ENCODE measurements at regions not wholly inside any gene's neighbourhood (a gene's known extent, or its start where the extent isn't known, plus 50 kb on each side); places are given as distances from the start of the nearest gene placed in this dataset.

DNA sequence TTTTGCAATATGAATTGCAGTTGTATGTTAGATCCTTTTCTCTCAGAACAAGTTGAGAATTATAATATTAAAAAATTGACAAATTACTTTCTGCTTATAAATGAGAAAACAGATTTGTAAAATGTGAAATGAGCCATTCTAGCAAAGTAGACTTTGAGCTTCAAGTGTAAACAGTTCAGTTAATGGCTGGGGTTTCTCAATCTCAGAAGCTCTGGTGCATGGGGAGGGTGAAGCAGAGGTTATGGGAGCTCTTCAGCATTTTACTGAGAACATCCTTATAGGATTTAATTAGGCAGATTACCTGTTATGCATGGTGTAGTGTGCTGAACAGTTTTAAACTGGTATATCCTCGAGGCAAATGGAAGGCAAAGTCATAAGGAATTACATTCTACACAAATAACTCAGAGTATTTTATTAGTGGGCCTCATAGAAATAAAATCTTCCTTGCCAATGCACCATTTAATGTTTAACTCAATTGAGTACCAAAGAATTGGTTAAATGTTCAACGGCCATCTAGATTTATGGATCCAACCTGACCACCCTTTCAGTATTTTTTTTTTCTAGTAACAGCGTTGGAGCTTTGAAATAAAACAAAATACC lies 1143.6 kb upstream of the ADGRL2 start:
- TF ChIP-seq CTCF (IDR thresholded peaks at IDR 0.05; ENCODE audit: insufficient read depth, low read length) (no peak), POLR2AphosphoS5 (IDR thresholded peaks at IDR 0.05; ENCODE audit: low read depth) (no peak), GABPA (IDR thresholded peaks at IDR 0.05; ENCODE audit: low read depth) (no peak)
- TF ChIP-seq, protein P1, sequence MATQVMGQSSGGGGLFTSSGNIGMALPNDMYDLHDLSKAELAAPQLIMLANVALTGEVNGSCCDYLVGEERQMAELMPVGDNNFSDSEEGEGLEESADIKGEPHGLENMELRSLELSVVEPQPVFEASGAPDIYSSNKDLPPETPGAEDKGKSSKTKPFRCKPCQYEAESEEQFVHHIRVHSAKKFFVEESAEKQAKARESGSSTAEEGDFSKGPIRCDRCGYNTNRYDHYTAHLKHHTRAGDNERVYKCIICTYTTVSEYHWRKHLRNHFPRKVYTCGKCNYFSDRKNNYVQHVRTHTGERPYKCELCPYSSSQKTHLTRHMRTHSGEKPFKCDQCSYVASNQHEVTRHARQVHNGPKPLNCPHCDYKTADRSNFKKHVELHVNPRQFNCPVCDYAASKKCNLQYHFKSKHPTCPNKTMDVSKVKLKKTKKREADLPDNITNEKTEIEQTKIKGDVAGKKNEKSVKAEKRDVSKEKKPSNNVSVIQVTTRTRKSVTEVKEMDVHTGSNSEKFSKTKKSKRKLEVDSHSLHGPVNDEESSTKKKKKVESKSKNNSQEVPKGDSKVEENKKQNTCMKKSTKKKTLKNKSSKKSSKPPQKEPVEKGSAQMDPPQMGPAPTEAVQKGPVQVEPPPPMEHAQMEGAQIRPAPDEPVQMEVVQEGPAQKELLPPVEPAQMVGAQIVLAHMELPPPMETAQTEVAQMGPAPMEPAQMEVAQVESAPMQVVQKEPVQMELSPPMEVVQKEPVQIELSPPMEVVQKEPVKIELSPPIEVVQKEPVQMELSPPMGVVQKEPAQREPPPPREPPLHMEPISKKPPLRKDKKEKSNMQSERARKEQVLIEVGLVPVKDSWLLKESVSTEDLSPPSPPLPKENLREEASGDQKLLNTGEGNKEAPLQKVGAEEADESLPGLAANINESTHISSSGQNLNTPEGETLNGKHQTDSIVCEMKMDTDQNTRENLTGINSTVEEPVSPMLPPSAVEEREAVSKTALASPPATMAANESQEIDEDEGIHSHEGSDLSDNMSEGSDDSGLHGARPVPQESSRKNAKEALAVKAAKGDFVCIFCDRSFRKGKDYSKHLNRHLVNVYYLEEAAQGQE (IDR thresholded peaks at IDR 0.05; ENCODE audit: insufficient replicate concordance, low read depth), result no peak
